Sigmoid colon (tissue), 3 donors: ENCODE measurements at regions not wholly inside any gene's neighbourhood (a gene's known extent, or its start where the extent isn't known, plus 50 kb on each side); places are given as distances from the start of the nearest gene placed in this dataset.

ENCODE experiments used
- CTCF ChIP-seq, 4 experiments: fragments of 450-650 bp in 3 of 4; fragments of 200-600 bp in 1 of 4; IDR thresholded peaks; one replicate each; pipeline ENCODE4 v1.5.1; 2016 to 2019; ENCODE audit warnings: antibody characterized with exemption in 4 of 4, mild to moderate bottlenecking in 3 of 4, moderate library complexity in 2 of 4
- POLR2A ChIP-seq, 2 donors: fragments of 450-650 bp; IDR thresholded peaks; one replicate each; pipeline ENCODE4 v1.6.1; 2016; ENCODE audit warnings: antibody characterized with exemption in 2 of 2, mild to moderate bottlenecking in 2 of 2, moderate library complexity in 2 of 2

GRCh38 chr7:119594956-119595355, 678.0 kb upstream of the KCND2 start:
- TF ChIP-seq CTCF (IDR thresholded peaks at IDR 0.05) (no peak), POLR2A (IDR thresholded peaks at IDR 0.05) (no peak)
